Astrocyte of the cerebellum (primary cell): ENCODE measurements at regions not wholly inside any gene's neighbourhood (a gene's known extent, or its start where the extent isn't known, plus 50 kb on each side); places are given as distances from the start of the nearest gene placed in this dataset.

Source experiments
- DNase-seq: peaks from one replicate; pipeline ENCODE4 v3.0.0-alpha.2; 2011; ENCODE audit warnings: low read depth
- H3K4me3 ChIP-seq: 2 replicates; pipeline ENCODE4 v1.5.1; 2011; ENCODE audit warnings: mild to moderate bottlenecking, low read depth, low read length, moderate library complexity
- CTCF ChIP-seq: IDR thresholded peaks from 2 replicates; pipeline ENCODE4 v1.5.1; 2012; ENCODE audit warnings: low read length, low read depth, moderate library complexity, mild to moderate bottlenecking; ENCODE audit errors: missing control alignments
- in situ Hi-C: cut with HindIII; loops from 2 replicates; pipeline ENCODE4 v1.10.0; 2017; ENCODE audit warnings: low sequenced_read_pairs

- DNase-seq = no peak
- no peak for TF ChIP-seq CTCF
- in situ Hi-C loops = no loop called here
- H3K4me3 ChIP-seq = no peak overlapping the region
Observed at GRCh38 chr16:72277749-72278148, 105.8 kb upstream of the PMFBP1 start.

- DNase-seq = no peak
- no peak for TF ChIP-seq CTCF
- no peak overlapping the region for H3K4me3 ChIP-seq
- in situ Hi-C loops = no loop called here
Observed at GRCh38 chr16:72271699-72272240, 99.8 kb upstream of the PMFBP1 start.

- no peak for TF ChIP-seq CTCF
Observed at GRCh38 chr16:72270531-72270930, 98.6 kb upstream of the PMFBP1 start.

GRCh38 chr16:72266836-72267235 lies 94.9 kb upstream of the PMFBP1 start:
- DNase-seq = no peak
- in situ Hi-C loops = no loop called here
- H3K4me3 ChIP-seq = no peak overlapping the region
- TF ChIP-seq CTCF = no peak

More at GRCh38 chr16:72270531-72270930, 98.6 kb upstream of the PMFBP1 start:
- in situ Hi-C loops = no loop called here
- DNase-seq = no peak
- H3K4me3 ChIP-seq = no peak overlapping the region

- no peak overlapping the region for H3K4me3 ChIP-seq
- no peak for TF ChIP-seq CTCF
- in situ Hi-C loops = no loop called here
- no peak for DNase-seq
Observed at GRCh38 chr16:72264771-72265170, 92.8 kb upstream of the PMFBP1 start.

GRCh38 chr16:72262711-72263110 lies 90.8 kb upstream of the PMFBP1 start:
- DNase-seq = no peak
- in situ Hi-C loops = no loop called here
- no peak overlapping the region for H3K4me3 ChIP-seq
- no peak for TF ChIP-seq CTCF

- in situ Hi-C loops = no loop called here
- no peak for DNase-seq
- no peak for TF ChIP-seq CTCF
- H3K4me3 ChIP-seq = no peak overlapping the region
Observed at GRCh38 chr16:72261127-72261526, 89.2 kb upstream of the PMFBP1 start.
